GM18502 (cell line): ENCODE measurements at regions not wholly inside any gene's neighbourhood (a gene's known extent, or its start where the extent isn't known, plus 50 kb on each side); places are given as distances from the start of the nearest gene placed in this dataset.

Experiments used
- ATAC-seq: cut with Tn5 transposase; IDR thresholded peaks from one replicate; pipeline ENCODE4 v1.9.1; 2021; ENCODE audit warnings: mild to moderate bottlenecking; ENCODE audit not compliant: unreplicated experiment, poor library complexity

- no peak for ATAC-seq
Measured at GRCh38 chrX:80098038-80098437, 83.5 kb downstream of the TBX22 start.

DNA sequence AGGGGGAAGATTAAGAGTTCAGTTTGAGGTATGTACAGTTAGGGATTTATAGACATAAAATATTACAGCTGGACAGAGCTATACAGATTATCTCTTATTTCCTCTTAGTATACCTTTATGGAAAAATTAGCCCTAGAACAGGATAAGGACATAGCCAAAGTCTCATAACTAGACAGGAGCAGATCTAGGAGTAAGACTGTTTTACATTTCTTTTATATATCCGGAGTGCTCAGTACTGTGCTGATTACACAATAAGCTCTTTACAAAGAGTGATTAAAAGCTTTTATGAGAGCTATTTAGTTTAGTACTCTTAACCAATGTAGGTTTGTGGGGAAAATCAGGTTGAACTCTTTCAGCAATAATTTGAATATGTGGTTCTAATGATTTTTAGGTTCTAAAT is 105.8 kb downstream of the TBX22 start:
- no peak for ATAC-seq

DNA sequence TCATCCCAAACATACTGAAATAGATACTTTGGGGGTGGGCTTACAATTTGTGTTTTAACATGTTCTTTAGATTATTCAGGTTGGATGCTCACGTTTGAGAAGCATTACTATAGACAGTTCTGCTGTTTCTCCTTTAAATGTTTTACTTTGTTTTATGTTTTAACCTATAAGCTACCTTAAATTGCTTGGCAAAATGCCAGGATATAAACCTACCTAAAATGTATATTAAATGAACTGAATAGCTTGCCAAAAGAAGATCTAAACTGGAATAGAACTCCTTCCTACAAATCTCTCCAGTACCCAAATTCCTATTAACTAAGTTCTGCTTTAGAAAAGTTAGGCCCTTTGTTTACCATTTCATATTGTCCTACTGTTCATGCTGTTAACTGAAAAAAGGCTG is 124.4 kb downstream of the TBX22 start:
- no peak for ATAC-seq

GRCh38 chrX:80139564-80139963 is 125.0 kb downstream of the TBX22 start:
- no peak for ATAC-seq

GRCh38 chrX:80170581-80170980 is 156.0 kb downstream of the TBX22 start:
- no peak for ATAC-seq

DNA sequence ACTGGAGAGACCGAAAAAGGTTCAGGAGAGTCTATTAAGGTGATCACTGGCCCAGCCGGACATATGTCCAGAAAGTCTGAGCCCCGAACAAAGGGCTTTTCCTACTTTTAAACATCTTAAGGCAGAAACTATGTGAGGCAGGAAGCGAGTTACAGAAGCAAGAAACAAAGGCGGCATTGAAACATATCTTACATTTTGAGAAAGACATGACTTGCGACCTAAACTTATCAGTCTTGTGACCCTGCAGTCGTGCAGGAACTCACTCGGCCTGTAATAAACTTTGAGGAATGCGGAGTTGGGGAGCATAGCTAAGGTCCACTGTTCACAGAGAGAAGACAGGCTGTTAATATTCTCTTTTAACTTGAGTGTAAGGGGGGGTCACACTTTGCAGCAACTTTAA is 158.7 kb downstream of the TBX22 start:
- no peak for ATAC-seq

- ATAC-seq: no peak
Measured at GRCh38 chrX:80174925-80175574, 160.5 kb downstream of the TBX22 start.

DNA sequence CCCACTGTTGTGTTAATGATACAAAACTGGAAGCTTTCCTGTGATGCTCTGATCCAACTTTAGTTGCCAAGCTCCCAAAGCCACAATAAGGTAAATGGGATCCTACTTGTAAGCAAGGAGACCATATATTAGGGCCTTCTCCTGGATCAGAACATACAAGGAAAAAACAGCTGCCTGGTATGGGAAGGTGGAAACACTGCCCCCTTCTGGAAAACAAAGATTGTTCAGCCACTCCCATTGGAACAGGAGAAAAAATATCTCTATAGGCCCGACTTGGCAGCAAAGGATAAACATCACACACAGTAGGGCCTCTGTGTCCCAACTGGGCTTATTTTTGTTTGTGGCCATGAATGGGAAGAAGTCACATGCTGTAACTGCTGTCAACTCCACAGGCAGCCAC is 166.5 kb downstream of the TBX22 start:
- no peak for ATAC-seq

GRCh38 chrX:80184854-80185253 is 170.3 kb downstream of the TBX22 start:
- ATAC-seq: no peak

- no peak for ATAC-seq
Measured at GRCh38 chrX:80206647-80207046, 192.1 kb downstream of the TBX22 start.

GRCh38 chrX:80207327-80207726 is 192.8 kb downstream of the TBX22 start:
- no peak for ATAC-seq

DNA sequence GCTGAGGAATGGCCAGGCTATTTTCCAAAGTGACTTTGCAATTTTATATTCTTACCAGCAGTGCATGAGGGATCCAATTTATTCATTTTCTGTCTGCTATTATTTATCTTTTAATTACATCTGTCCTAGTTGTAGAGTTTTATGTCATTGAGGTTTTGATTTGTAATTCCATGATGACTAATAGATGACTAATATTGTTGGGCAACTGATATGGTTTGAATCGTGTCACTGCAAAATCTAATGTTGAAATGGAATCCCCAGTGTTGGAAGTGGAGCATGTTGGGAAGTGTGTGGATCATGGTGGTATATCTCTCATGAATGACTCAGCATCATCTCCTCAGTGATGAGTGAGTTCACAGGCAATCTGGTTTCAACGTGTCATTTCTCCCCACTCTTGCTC is 201.5 kb downstream of the TBX22 start:
- no peak for ATAC-seq

DNA sequence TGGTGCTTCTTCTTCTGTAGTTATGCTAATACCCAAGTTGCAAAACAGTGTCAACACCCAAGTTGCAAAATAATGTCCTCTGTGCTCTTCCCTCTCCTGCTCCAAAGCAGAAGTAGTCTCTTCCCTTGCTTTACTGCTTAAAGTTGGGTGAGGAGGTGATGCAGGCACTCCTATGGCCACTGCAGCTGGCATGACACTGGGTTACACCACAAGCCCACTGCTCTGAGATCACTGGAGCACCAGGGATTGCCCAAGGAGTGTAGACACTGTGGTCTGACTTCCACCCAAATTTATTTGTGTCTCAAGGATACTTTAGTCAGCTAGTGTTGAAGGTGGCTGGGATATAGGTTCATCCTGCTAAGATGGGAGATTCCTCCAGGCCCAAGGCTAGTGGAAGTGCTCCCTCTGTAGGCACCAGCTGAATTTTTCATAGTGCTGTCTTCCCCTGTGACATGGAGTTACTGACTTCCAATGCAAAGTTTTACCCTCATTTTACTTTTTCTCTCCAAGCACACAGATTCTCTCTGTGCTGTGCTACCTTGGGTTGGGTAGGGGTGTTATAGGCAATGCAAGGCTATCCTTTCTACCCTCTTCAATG is 196.2 kb upstream of the TENT5D start:
- ATAC-seq: no peak

- no peak for ATAC-seq
Measured at GRCh38 chrX:80229626-80230025, 190.6 kb upstream of the TENT5D start.

DNA sequence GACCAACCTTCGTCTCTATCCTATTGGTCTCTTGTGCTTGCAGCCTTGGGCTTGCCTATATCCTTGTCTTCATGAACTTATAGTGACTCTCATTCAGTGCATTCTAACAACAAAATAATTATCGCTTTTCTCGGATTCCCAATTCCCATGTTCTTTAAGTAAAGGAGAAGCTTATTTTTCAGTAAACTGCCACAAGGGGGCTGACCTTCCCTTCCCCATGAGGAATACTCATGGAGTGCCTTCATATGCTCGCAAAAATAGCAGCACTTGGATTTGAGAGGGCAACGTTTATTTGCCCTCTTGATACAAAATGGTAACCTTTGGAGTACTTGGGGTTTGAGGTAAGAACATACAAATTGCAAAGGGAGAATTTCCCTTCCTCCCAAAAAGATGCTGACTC is 183.2 kb upstream of the TENT5D start:
- no peak for ATAC-seq

DNA sequence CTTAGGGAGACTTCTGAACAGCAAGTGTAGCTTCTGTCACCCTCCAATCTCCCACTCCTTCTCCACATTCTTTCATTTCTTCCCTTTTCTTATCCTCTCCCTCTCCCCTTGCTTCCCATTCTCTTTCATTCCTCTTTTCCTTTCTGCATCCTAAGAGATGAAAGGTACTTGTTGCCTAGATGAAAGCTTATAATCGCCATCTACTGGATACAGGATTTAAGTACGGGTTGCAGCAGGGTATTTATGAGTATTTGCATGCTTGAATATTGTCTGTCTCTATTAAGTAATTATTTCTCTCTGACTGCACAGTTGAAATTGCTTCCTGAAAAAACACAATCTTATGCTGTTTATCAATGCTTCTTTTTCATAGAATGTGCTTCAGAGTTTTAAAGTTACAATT is 174.0 kb upstream of the TENT5D start:
- ATAC-seq: no peak

GRCh38 chrX:80266287-80266686 is 154.0 kb upstream of the TENT5D start:
- no peak for ATAC-seq

DNA sequence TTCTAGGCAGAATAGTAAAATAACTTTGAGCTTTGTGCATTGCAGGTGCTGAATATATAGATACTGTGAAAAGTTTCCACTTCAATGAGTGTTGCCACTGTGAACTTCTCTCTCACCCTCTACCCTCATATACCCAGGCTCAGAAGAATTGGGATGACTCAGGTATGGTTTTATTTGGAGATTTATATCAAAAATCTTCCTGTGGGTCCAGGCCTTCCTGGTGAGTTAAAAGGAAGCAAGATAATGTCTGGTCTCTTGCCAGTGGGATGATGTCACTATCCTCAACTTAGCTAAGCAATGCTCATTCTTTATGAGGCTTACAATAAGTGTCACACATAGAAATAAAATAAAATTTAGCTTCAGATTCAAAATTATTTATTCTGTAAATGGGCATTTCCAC is 153.3 kb upstream of the TENT5D start:
- no peak for ATAC-seq

- ATAC-seq: no peak
Measured at GRCh38 chrX:80267790-80268189, 152.5 kb upstream of the TENT5D start.

- no peak for ATAC-seq
Measured at GRCh38 chrX:80282535-80282934, 137.7 kb upstream of the TENT5D start.

DNA sequence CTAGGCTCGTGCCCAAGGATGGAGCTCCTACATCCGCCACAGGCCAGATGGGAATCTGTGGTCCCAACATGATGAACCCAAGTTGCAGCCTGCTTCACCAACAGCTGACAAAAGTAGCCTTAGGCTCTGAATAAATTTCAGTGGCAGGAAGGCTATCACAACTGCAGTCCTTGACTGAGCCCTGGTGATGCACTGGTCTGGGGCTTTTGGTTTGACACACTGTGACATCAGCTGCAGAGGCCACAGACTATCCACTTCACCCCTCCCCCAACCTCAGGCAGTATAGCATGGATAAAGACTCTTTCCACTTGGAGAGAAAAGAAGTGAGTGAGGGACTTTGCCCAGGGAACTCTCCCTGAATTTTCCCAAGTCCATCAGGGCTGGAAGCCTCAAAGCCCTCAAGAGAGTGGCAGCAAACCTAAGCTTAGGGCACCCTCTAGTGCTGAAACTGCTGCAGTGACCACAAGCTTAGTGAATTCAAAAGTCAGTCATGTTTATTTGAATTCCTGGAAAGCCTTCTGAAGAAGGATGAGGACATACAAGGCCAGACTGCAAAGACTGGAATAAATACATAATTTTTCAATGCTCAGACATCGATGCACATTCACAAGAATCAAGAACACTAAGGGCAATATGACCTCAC is 135.0 kb upstream of the TENT5D start:
- peak; percentile 62 for ATAC-seq

- ATAC-seq: no peak
Measured at GRCh38 chrX:80290834-80291233, 129.4 kb upstream of the TENT5D start.
